ENCODE measurements at regions not wholly inside any gene's neighbourhood (a gene's known extent, or its start where the extent isn't known, plus 50 kb on each side); places are given as distances from the start of the nearest gene placed in this dataset.

GRCh38 chr16:59593194-59593661 is 859.1 kb upstream of the GOT2 start:
- CTCF ChIA-PET (ENCODE audit: low intra/inter-chr PET ratio), result no interaction called here
- H3K4me2 ChIP-seq (ENCODE audit: insufficient read depth, low read length), result no peak overlapping the region
- H3K9me3 ChIP-seq (replicated peaks; ENCODE audit: control insufficient read depth, insufficient read depth, low read depth, low read length), result no peaks in the 10 kb centered on the region
- TF ChIP-seq TBP (optimal IDR thresholded peaks at IDR 0.05; ENCODE audit: low read depth, low read length) (no peak), TGIF2 (CRISPR knock-in tag; IDR thresholded peaks at IDR 0.05) (no peak), TFAM (CRISPR knock-in tag; conservative IDR thresholded peaks at IDR 0.05) (no peak), TCF7L2 (IDR thresholded peaks at IDR 0.05; ENCODE audit: low read depth, low read length) (no peak), SMARCC2 (IDR thresholded peaks at IDR 0.05; ENCODE audit: low read depth) (no peak), MEF2A (IDR thresholded peaks at IDR 0.05; ENCODE audit: control insufficient read depth, low read depth, low read length) (no peak), ZNF696 (CRISPR knock-in tag; conservative IDR thresholded peaks at IDR 0.05) (no peak), ZNF436 (CRISPR knock-in tag; IDR thresholded peaks at IDR 0.05) (no peak), PCBP2 (IDR thresholded peaks at IDR 0.05; ENCODE audit: low read depth, low read length, poor library complexity, severe bottlenecking) (no peak), ZNF165 (CRISPR knock-in tag; IDR thresholded peaks at IDR 0.05; ENCODE audit: borderline replicate concordance) (no peak), HMGN3 (IDR thresholded peaks at IDR 0.05; ENCODE audit: borderline replicate concordance, extremely low read depth, insufficient read length, low read depth, low read length) (no peak), ZFPM2 (CRISPR knock-in tag; IDR thresholded peaks at IDR 0.05) (no peak), KDM5B (IDR thresholded peaks at IDR 0.05; ENCODE audit: insufficient replicate concordance, low read depth, low read length) (no peak), CREM (IDR thresholded peaks at IDR 0.05; ENCODE audit: low read depth) (no peak), ZNF561 (CRISPR knock-in tag; conservative IDR thresholded peaks at IDR 0.05) (no peak), SOX6 (IDR thresholded peaks at IDR 0.05) (no peak), ZKSCAN1 (IDR thresholded peaks at IDR 0.05; ENCODE audit: low read depth, low read length) (no peak)
- H3K27me3 ChIP-seq (ENCODE audit: control insufficient read depth in 2 of 2, insufficient read depth in 2 of 2, low read length in 2 of 2), result no peaks in the 10 kb centered on the region
- POLR2A ChIA-PET, result no interaction called here
- WGBS (ENCODE audit: insufficient coverage, low coverage, missing lambda C conversion rate), result 0% methylated on average over 2 of the region's 2 CpGs
- in situ Hi-C loops (cut with MboI) (no loop called here), intact Hi-C loops (cut with micrococcal nuclease) (no loop called here)
- no peaks in the 10 kb centered on the region for H3K4me1 ChIP-seq (replicated peaks in 1 of 2; ENCODE audit: control insufficient read depth in 2 of 2, insufficient read depth in 2 of 2, low read length in 2 of 2)
- H3K79me2 ChIP-seq (ENCODE audit: control insufficient read depth, insufficient read depth, low read length), result no peaks in the 10 kb centered on the region
- H3K27ac ChIP-seq (ENCODE audit: extremely low read depth, low read depth, low read length), result no peak overlapping the region
- no peak for FAIRE-seq
- no peaks in the 10 kb centered on the region for H4K20me1 ChIP-seq (replicated peaks; ENCODE audit: control insufficient read depth, insufficient read depth, low read length)
- H3K9ac ChIP-seq (ENCODE audit: insufficient read depth in 1 of 2, low read depth in 2 of 2, low read length in 2 of 2), result no peak overlapping the region
- DNase-seq (ENCODE audit: extremely low read depth in 1 of 4, low spot score in 3 of 4), result no peak
- BruUV-seq (replicated peaks), result no TSS peak
- no peak overlapping the region for H2AFZ ChIP-seq (ENCODE audit: low read depth, low read length)
- ATAC-seq, result no peak
- H3K36me3 ChIP-seq (ENCODE audit: control insufficient read depth, insufficient read depth, low read length), result no peaks in the 10 kb centered on the region
- no peak overlapping the region for H3K4me3 ChIP-seq
- no peaks in the 10 kb centered on the region for H3K9me1 ChIP-seq (ENCODE audit: control insufficient read depth, insufficient read depth, low read length)
